ENCODE measurements at regions not wholly inside any gene's neighbourhood (a gene's known extent, or its start where the extent isn't known, plus 50 kb on each side); places are given as distances from the start of the nearest gene placed in this dataset.

GRCh38 chr20:12764851-12765250 lies 243.9 kb upstream of the SPTLC3 start:
- Histone ChIP-seq H3K4me2 (ENCODE audit: control insufficient read depth, extremely low read depth, insufficient read depth, low read depth, low read length) (no peak overlapping the region), H3K9me1 (ENCODE audit: control insufficient read depth, extremely low read depth, insufficient read depth, low read length) (no peaks in the 10 kb centered on the region), H3K27me3 (ENCODE audit: control insufficient read depth, extremely low read depth, insufficient read depth, low read length) (no peaks in the 10 kb centered on the region), H3K9ac (ENCODE audit: control insufficient read depth, extremely low read depth, insufficient read depth, low read length) (no peak overlapping the region), H2AFZ (ENCODE audit: control insufficient read depth, low read length) (no peak overlapping the region), H3K4me3 (ENCODE audit: control insufficient read depth in 2 of 3, extremely low read depth in 1 of 3, insufficient read depth in 2 of 3, low read depth in 1 of 3, low read length in 3 of 3) (no peak overlapping the region), H4K20me1 (ENCODE audit: control insufficient read depth, extremely low read depth, insufficient read depth, low read length) (no peaks in the 10 kb centered on the region), H3K9me3 (ENCODE audit: control insufficient read depth, low read depth, low read length) (no peaks in the 10 kb centered on the region), H3K27ac (ENCODE audit: control insufficient read depth, insufficient read depth, low read length) (no peak overlapping the region), H3K79me2 (ENCODE audit: control insufficient read depth, insufficient read depth, low read length) (no peaks in the 10 kb centered on the region), H3K4me1 (ENCODE audit: control insufficient read depth, extremely low read depth, insufficient read depth, low read length) (no peaks in the 10 kb centered on the region), H3K36me3 (ENCODE audit: control insufficient read depth in 2 of 2, extremely low read depth in 1 of 2, insufficient read depth in 2 of 2, low read length in 2 of 2) (no peaks in the 10 kb centered on the region)
- DNase-seq (ENCODE audit: low read depth, low spot score) = no peak
- no peak for FAIRE-seq
- dilution Hi-C loops (cut with MboI; ENCODE audit: extremely low pct_ligation_motif_present, low sequenced_read_pairs) = no loop called here
- TF ChIP-seq CTCF (optimal IDR thresholded peaks at IDR 0.05 in 1 of 3, IDR thresholded peaks at IDR 0.05 in 1 of 3, conservative IDR thresholded peaks at IDR 0.05 in 1 of 3; ENCODE audit: extremely low read depth in 1 of 3, insufficient read depth in 2 of 3, low read length in 3 of 3) (no peak), EZH2 (IDR thresholded peaks at IDR 0.05; ENCODE audit: low read length) (no peak)

GRCh38 chr20:12773936-12774335 lies 234.8 kb upstream of the SPTLC3 start:
- FAIRE-seq (no peak), DNase-seq (ENCODE audit: low read depth, low spot score) (no peak)
- H3K27ac ChIP-seq (ENCODE audit: control insufficient read depth, insufficient read depth, low read length) = no peak overlapping the region
- dilution Hi-C loops (cut with MboI; ENCODE audit: extremely low pct_ligation_motif_present, low sequenced_read_pairs) = no loop called here
- H3K27me3 ChIP-seq (ENCODE audit: control insufficient read depth, extremely low read depth, insufficient read depth, low read length) = no peaks in the 10 kb centered on the region
- no peaks in the 10 kb centered on the region for H3K79me2 ChIP-seq (ENCODE audit: control insufficient read depth, insufficient read depth, low read length)
- H2AFZ ChIP-seq (ENCODE audit: control insufficient read depth, low read length) = no peak overlapping the region
- H3K36me3 ChIP-seq (ENCODE audit: control insufficient read depth in 2 of 2, extremely low read depth in 1 of 2, insufficient read depth in 2 of 2, low read length in 2 of 2) = no peaks in the 10 kb centered on the region
- no peak overlapping the region for H3K9ac ChIP-seq (ENCODE audit: control insufficient read depth, extremely low read depth, insufficient read depth, low read length)
- H3K4me3 ChIP-seq (ENCODE audit: control insufficient read depth in 2 of 3, extremely low read depth in 1 of 3, insufficient read depth in 2 of 3, low read depth in 1 of 3, low read length in 3 of 3) = no peak overlapping the region
- no peak overlapping the region for H3K4me2 ChIP-seq (ENCODE audit: control insufficient read depth, extremely low read depth, insufficient read depth, low read depth, low read length)
- no peaks in the 10 kb centered on the region for H3K9me3 ChIP-seq (ENCODE audit: control insufficient read depth, low read depth, low read length)
- H3K9me1 ChIP-seq (ENCODE audit: control insufficient read depth, extremely low read depth, insufficient read depth, low read length) = no peaks in the 10 kb centered on the region
- no peaks in the 10 kb centered on the region for H4K20me1 ChIP-seq (ENCODE audit: control insufficient read depth, extremely low read depth, insufficient read depth, low read length)
- no peaks in the 10 kb centered on the region for H3K4me1 ChIP-seq (ENCODE audit: control insufficient read depth, extremely low read depth, insufficient read depth, low read length)
- TF ChIP-seq CTCF (optimal IDR thresholded peaks at IDR 0.05 in 1 of 3, IDR thresholded peaks at IDR 0.05 in 1 of 3, conservative IDR thresholded peaks at IDR 0.05 in 1 of 3; ENCODE audit: extremely low read depth in 1 of 3, insufficient read depth in 2 of 3, low read length in 3 of 3) (no peak), EZH2 (IDR thresholded peaks at IDR 0.05; ENCODE audit: low read length) (no peak)
